BJ (cell line): ENCODE measurements at regions not wholly inside any gene's neighbourhood (a gene's known extent, or its start where the extent isn't known, plus 50 kb on each side); places are given as distances from the start of the nearest gene placed in this dataset.

ENCODE experiments used
- CTCF ChIA-PET: fragments of 350-600 bp; formaldehyde crosslinking; extraction: SDS; loops from one replicate; lab custom pipeline; 2021; ENCODE audit warnings: antibody characterized with exemption, inconsistent platforms; lab: Yijun Ruan, JAX
- POLR2A ChIA-PET: fragments of 300-600 bp; sonication (Branson Sonifier 250); formaldehyde crosslinking; extraction: SDS; loops from one replicate; lab custom pipeline; 2021; ENCODE audit warnings: antibody characterized with exemption; lab: Charles Lee
- DNase-seq: peaks from one replicate; pipeline ENCODE4 v3.0.0-alpha.2; 2011; ENCODE audit warnings: low read depth
- H3K27me3 ChIP-seq: 2 replicates; pipeline ENCODE4 v1.6.0; 2011; ENCODE audit warnings: low read length; ENCODE audit not compliant: control insufficient read depth, insufficient read depth
- H3K36me3 ChIP-seq: 2 replicates; pipeline ENCODE4 v1.5.1; 2011; ENCODE audit warnings: low read length; ENCODE audit not compliant: control insufficient read depth, insufficient read depth
- H3K4me3 ChIP-seq: 2 replicates; pipeline ENCODE4 v1.5.1; 2011; ENCODE audit warnings: low read depth, mild to moderate bottlenecking, control low read depth, low read length
- CTCF ChIP-seq: IDR thresholded peaks from 2 replicates; pipeline ENCODE4 v1.5.1; 2011; ENCODE audit warnings: low read depth, mild to moderate bottlenecking, control low read depth, inconsistent platforms, low read length, moderate library complexity; ENCODE audit not compliant: insufficient read depth

GRCh38 chr20:62535282-62535811 lies 59.6 kb upstream of the GATA5 start:
- no peak overlapping the region for H3K4me3 ChIP-seq
- ChIA-PET CTCF (no interaction called here), POLR2A (no interaction called here)
- no peak for DNase-seq
- no peaks in the 10 kb centered on the region for H3K36me3 ChIP-seq
- no peak for TF ChIP-seq CTCF
- peaks cover 5% of the 10 kb centered on the region for H3K27me3 ChIP-seq

DNA sequence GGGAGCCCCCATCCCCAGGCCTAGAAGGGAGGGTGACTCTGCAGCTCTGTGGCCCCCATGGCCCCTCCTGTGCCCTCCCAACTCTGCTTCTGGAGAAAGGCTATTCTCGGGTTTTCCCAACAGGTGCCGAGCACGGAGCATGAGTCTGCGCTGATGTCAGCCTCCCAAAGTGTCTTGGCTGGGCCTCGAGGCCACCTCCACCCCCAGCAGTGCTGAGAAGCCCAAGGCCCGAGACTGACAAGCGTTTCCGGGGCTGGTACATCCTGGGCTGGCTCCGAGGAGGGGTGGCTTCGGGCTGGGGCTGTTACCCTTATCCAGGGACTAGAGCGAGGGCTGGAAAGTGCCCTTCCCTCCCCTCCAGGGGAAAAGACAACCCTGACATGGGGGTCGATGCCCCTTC lies 60.2 kb upstream of the GATA5 start:
- no peak for TF ChIP-seq CTCF
- Histone ChIP-seq H3K36me3 (no peaks in the 10 kb centered on the region), H3K4me3 (no peak overlapping the region), H3K27me3 (peaks cover 6% of the 10 kb centered on the region)
- ChIA-PET POLR2A (no interaction called here), CTCF (no interaction called here)
- no peak for DNase-seq

DNA sequence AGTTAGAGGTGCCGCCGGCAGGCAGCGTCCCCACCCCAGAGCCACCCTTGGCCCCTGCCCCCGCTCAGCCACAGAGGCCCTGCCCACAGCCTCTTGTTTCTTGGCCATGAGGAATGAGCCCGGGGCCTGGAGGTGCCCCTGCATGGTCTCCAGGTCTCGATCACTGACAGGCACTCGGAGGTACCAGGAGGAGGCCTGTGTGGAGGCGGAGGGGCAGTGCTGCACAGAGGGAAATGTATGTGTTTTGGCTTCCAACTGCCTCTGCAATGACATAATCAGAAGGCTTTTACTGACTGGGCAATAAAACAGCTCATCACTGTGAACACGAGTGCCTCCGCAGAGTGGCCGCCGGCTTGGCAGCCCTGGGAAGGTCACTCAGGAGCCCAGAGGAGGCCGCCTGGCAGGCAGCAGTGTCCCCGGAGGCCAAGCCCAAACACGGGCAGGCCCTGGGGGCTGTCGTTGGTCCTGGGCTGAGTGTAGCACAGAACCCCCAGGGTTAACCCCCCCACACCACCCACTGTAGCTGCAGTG lies 61.1 kb upstream of the GATA5 start:
- CTCF ChIA-PET, result no interaction called here
- TF ChIP-seq CTCF, result no peak
- H3K36me3 ChIP-seq, result no peaks in the 10 kb centered on the region
- peaks cover 12% of the 10 kb centered on the region for H3K27me3 ChIP-seq
- no peak overlapping the region for H3K4me3 ChIP-seq
- POLR2A ChIA-PET, result no interaction called here
- DNase-seq, result no peak

- peaks cover 12% of the 10 kb centered on the region for H3K27me3 ChIP-seq
- no peaks in the 10 kb centered on the region for H3K36me3 ChIP-seq
- CTCF ChIA-PET, result no interaction called here
- DNase-seq, result no peak
- TF ChIP-seq CTCF, result no peak
- no peak overlapping the region for H3K4me3 ChIP-seq
- POLR2A ChIA-PET, result no interaction called here
Observed at GRCh38 chr20:62537649-62538292, 62.0 kb upstream of the GATA5 start.

- Histone ChIP-seq H3K4me3 (no peak overlapping the region), H3K27me3 (peaks cover 12% of the 10 kb centered on the region), H3K36me3 (no peaks in the 10 kb centered on the region)
- CTCF ChIA-PET, result interaction anchor here (1.1 kb wide), 1 partner anchor 40 kb away, joined by 3 read pairs; no protein-coding TSS in a partner anchor
- POLR2A ChIA-PET, result no interaction called here
- DNase-seq, result no peak
- no peak for TF ChIP-seq CTCF
Observed at GRCh38 chr20:62539198-62540045, 63.6 kb upstream of the GATA5 start.
